PC-3 (cell line): ENCODE measurements at regions not wholly inside any gene's neighbourhood (a gene's known extent, or its start where the extent isn't known, plus 50 kb on each side); places are given as distances from the start of the nearest gene placed in this dataset.

ENCODE experiments used
- CTCF ChIP-seq: fragments of 300-600 bp; sonication (generic); conservative IDR thresholded peaks from 2 replicates; pipeline ENCODE4 v1.5.1; 2017; ENCODE audit warnings: antibody characterized with exemption, low read depth, mild to moderate bottlenecking, low read length
- EZH2 ChIP-seq: fragments of 300-600 bp; sonication (generic); IDR thresholded peaks from one replicate; pipeline ENCODE4 v1.6.1; 2017; ENCODE audit warnings: antibody characterized with exemption, mild to moderate bottlenecking, low read length; ENCODE audit not compliant: unreplicated experiment
- EZH2phosphoT487 ChIP-seq: fragments of 300-600 bp; sonication (generic); IDR thresholded peaks from 2 replicates; pipeline ENCODE4 v1.6.1; 2018; ENCODE audit warnings: mild to moderate bottlenecking, antibody characterized with exemption, low read length, borderline replicate concordance

DNA sequence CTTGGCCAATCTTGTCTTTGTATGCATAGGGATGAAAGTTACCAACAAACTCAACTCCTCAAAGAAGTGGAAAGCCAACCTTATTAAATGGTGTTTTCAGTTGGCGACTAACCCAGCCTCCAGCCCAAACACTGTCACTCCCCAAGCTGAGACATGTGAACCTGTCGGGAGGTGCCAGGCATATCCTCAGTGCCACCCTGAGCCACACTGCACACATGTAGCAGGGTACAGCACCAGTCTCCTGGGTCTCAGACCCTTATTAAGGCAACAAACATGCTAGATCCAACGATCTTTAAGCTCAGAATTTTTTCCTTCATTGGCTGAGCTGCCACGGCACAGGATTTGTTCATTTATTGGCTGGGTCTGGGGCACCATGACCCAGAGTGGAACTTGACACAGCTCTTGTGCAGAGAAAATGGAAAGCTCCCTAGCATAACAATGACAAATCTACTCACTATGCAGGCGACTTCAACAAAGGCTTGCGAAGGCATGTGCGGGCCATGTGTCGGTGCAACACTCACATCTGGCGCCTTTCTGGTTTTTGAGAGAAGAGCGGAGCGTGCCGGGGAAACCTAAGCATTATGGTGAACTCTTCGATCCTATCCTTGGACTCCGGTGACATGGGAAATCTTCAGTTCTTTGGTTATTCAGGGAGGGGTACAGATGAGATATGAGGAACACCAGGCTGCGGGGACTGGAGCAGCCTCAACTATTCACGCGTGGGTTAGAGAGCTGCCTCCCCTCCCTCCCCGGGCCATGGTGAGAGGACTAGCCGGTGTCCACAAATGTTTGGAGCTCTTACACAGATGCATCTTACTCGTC lies 190.1 kb downstream of the FAM43A start:
- TF ChIP-seq EZH2 (no peak), CTCF (no peak), EZH2phosphoT487 (no peak)
